Hepatocyte (in vitro differentiated cells): ENCODE measurements at regions not wholly inside any gene's neighbourhood (a gene's known extent, or its start where the extent isn't known, plus 50 kb on each side); places are given as distances from the start of the nearest gene placed in this dataset.

Experiments used
- EZH2 ChIP-seq: fragments of 200-600 bp; sonication (generic); IDR thresholded peaks from 2 replicates; pipeline ENCODE4 v1.6.1; 2016; ENCODE audit warnings: antibody characterized with exemption, mild to moderate bottlenecking, borderline replicate concordance
- EZH2phosphoT487 ChIP-seq: fragments of 200-600 bp; sonication (generic); IDR thresholded peaks from one replicate; pipeline ENCODE4 v1.6.1; 2018; ENCODE audit warnings: antibody characterized with exemption, mild to moderate bottlenecking, low read depth, moderate library complexity; ENCODE audit not compliant: unreplicated experiment, severe bottlenecking
- TF ChIP-seq, protein P1 (sequence below): fragments of 200-600 bp; sonication (generic); IDR thresholded peaks from 2 replicates; pipeline ENCODE4 v1.5.1; 2016; ENCODE audit warnings: antibody characterized with exemption, mild to moderate bottlenecking; ENCODE audit not compliant: poor library complexity

DNA sequence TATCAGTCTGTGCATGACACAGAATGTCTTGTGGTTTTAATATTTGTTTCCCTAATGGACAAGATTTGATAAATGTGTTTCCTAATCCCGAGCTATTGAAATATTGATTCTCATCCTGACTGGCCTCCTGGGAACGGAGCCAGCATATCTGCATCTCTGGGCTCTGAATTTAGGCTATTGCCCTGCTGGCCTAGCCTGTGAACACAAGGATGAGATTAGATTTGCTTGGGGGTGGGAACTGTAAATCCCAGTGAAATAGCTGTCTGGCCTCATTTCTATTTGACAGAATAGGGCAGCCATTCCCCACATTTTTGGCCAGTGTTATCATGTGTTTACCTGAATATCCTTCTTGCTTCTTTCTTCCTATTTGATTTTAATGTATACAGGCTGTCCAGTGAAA lies 198.4 kb upstream of the SOX4 start:
- TF ChIP-seq, protein P1, sequence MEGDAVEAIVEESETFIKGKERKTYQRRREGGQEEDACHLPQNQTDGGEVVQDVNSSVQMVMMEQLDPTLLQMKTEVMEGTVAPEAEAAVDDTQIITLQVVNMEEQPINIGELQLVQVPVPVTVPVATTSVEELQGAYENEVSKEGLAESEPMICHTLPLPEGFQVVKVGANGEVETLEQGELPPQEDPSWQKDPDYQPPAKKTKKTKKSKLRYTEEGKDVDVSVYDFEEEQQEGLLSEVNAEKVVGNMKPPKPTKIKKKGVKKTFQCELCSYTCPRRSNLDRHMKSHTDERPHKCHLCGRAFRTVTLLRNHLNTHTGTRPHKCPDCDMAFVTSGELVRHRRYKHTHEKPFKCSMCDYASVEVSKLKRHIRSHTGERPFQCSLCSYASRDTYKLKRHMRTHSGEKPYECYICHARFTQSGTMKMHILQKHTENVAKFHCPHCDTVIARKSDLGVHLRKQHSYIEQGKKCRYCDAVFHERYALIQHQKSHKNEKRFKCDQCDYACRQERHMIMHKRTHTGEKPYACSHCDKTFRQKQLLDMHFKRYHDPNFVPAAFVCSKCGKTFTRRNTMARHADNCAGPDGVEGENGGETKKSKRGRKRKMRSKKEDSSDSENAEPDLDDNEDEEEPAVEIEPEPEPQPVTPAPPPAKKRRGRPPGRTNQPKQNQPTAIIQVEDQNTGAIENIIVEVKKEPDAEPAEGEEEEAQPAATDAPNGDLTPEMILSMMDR: no peak
- TF ChIP-seq EZH2: no peak
- TF ChIP-seq EZH2phosphoT487: no peak
